Epithelial cell of esophagus (primary cell): ENCODE measurements at regions not wholly inside any gene's neighbourhood (a gene's known extent, or its start where the extent isn't known, plus 50 kb on each side); places are given as distances from the start of the nearest gene placed in this dataset.

Experiments used
- DNase-seq: peaks from one replicate; pipeline ENCODE4 v3.0.0; 2010; ENCODE audit warnings: low read depth
- H3K4me3 ChIP-seq: 2 replicates; pipeline ENCODE4 v1.5.1; 2011; ENCODE audit warnings: mild to moderate bottlenecking, low read length, control low read depth
- TF ChIP-seq, protein P1 (sequence below): IDR thresholded peaks from 2 replicates; pipeline ENCODE4 v1.5.1; 2011; ENCODE audit warnings: low read depth, mild to moderate bottlenecking, low read length, control low read depth, inconsistent platforms; ENCODE audit not compliant: insufficient read depth; ENCODE audit errors: missing control alignments

DNA sequence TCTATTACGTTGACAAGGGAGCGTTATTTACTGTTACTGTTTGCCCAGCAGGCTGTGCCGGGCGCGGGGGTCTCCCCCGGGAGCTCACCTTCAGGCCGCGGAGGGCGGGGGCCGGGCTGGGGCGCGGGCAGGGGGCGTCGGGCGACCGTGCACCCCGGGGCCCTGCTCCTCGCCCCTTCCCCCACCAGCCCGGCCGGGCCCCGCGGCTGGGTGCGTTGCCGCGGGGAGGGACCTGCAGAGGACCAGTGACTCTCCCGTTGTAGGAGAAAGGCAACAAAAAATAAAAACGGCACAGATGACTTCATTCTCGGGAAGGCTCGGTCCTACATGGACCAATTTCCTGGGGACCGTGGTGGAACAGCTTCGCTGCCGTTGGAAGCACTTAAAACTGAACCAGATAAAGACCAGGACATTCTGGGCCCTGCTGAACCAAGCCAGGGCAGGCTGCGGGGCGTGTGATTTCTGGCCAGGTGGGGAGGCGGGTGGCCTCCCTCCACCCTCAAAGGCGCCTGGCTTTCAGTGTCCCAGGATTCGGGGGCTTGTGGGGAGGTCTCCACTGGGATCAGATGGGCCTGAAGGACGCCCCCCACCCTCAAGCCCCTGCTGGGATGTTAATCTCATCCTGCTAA lies 57.4 kb downstream of the IGLL1 start:
- H3K4me3 ChIP-seq: no peak overlapping the region
- DNase-seq: no peak

DNA sequence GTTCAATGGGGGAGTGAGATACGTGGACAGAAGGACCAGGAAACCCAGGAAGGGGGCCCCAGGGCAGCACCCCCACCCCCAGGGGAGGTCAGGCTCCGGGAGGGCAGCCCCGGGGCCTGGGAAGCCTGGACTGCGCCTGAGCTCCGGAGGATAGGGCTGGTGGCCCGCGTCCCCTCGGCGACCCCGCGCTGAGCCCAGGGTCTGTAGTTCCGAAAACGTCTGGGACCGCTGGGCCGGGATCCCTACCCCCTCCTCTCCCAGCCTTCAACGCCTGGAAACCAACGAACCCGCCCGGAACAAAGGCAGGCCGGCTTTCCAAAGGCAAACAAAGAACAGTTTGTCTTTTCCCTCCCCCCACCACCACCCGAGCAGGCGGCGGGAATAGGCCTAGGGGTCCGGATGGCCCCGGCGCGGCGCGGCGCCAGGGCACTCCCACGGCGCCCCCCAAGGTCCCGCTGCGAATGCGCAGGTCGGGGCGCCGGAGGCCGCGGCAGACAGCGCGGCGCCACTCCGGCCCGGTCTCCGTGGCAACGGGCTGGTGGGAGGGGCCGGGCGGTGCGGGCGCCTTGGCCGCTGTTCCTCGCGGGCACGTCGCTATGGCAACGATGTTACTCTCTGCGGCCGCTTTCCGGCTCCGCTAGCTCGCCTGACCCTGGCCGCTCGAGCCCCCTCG lies 58.5 kb downstream of the IGLL1 start:
- H3K4me3 ChIP-seq: peak overlapping the region; percentile 27
- peak; percentile 67 for DNase-seq
- TF ChIP-seq, protein P1, sequence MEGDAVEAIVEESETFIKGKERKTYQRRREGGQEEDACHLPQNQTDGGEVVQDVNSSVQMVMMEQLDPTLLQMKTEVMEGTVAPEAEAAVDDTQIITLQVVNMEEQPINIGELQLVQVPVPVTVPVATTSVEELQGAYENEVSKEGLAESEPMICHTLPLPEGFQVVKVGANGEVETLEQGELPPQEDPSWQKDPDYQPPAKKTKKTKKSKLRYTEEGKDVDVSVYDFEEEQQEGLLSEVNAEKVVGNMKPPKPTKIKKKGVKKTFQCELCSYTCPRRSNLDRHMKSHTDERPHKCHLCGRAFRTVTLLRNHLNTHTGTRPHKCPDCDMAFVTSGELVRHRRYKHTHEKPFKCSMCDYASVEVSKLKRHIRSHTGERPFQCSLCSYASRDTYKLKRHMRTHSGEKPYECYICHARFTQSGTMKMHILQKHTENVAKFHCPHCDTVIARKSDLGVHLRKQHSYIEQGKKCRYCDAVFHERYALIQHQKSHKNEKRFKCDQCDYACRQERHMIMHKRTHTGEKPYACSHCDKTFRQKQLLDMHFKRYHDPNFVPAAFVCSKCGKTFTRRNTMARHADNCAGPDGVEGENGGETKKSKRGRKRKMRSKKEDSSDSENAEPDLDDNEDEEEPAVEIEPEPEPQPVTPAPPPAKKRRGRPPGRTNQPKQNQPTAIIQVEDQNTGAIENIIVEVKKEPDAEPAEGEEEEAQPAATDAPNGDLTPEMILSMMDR: no peak

More for the DNA sequence above, 57.4 kb downstream of the IGLL1 start:
- TF ChIP-seq, protein P1: no peak

DNA sequence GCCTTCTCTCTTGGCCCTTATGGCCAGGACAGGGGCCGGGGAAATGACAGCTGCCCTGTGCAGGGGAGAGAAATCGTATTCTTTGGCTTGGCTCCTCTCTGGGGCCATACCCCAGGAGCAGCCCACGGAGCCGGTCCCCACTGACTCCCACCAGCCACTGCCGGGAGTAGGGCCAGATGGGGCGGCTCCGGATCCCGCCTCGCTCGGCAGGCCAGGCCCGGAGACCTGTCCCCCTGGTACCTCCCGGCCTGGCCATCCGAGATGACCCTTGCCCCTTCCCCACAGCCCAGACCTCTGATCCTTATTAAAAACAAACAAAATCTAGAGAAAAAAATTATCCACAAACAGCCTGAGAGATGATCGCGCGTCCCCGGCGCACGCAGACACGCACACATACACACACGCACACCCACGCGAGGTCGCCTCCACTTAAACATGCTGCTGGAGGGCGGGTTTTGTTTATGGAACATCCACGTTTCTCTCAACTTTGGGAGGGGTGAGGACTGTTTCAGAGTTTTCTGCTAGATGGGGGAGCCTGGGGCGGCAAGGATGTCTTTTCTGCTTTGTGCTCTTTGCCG lies 59.1 kb downstream of the IGLL1 start:
- TF ChIP-seq, protein P1: no peak
- DNase-seq: peak; percentile 19
- H3K4me3 ChIP-seq: no peak overlapping the region

DNA sequence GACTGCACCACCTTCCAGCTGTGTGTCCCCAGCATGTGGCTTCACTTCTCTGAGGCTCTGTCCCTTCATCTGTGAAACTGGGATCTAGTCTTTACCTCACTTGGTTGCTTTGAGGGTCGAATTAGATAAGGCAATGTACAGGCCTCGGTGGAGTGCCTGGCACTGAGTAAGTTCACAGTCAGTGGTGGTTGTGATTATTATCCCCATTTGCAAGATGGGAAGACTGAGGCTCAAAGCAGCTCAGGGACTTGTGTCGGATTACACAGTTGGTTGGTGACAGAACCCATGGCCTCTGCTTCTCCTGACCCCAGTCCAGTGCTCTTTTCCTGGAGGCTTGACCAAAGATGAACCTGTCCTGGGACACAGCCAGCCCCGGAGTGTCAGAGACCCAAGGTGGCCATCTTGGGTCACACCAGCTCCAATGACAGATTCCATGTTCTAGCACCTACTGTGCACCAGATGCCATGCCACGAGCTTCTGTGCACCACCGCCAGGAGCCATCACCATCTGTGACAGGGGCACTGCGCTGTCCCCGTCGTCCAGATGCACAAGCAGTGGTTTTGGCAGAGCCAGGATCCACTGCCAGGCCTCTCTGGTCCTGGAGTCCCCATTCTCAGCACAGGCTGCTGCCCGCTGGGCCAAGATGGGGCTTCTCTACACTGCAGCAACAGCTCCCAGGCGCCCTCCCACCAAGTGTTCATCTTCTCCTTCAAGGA lies 60.5 kb downstream of the IGLL1 start:
- H3K4me3 ChIP-seq: no peak overlapping the region
- no peak for DNase-seq
- TF ChIP-seq, protein P1: no peak

DNA sequence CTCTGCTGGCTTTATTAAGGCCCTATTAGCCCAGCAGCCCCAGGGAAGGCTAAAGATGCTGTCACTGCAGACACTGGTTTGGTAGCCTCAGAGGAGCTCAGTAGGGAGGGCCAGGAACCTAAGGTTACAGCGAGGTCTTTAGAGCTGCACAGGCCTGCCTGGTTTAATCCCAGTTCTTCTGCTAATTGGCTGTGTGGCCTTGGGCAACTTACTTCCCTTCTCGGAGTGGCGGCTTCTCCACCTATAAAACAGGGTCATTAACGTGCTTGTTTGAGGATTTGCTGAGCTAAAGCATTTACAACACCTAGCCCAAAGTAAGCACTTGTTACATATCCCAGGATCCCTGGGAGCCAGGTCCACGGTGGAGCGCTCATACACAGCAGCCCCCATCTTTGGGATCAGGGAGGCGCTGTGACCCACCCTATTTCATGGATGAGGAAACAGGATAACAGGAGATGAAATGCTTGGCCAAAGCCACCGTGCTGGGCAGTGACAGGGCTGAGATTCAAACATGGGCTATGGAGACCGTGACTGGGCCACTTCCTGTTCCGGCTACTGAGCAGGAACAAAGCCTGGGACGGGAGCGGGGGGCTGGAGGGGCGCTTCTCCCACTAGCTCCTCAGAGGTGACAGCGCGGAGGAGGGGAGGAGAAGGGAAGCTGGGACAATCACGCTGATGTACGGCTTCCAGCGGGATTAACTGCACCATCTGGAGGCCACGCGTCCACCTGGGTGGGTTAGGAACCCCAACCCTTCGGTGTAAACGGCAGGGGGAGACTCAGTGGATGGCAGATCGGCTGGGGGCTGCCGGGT lies 61.5 kb downstream of the IGLL1 start:
- no peak for DNase-seq
- TF ChIP-seq, protein P1: no peak
- no peak overlapping the region for H3K4me3 ChIP-seq

DNA sequence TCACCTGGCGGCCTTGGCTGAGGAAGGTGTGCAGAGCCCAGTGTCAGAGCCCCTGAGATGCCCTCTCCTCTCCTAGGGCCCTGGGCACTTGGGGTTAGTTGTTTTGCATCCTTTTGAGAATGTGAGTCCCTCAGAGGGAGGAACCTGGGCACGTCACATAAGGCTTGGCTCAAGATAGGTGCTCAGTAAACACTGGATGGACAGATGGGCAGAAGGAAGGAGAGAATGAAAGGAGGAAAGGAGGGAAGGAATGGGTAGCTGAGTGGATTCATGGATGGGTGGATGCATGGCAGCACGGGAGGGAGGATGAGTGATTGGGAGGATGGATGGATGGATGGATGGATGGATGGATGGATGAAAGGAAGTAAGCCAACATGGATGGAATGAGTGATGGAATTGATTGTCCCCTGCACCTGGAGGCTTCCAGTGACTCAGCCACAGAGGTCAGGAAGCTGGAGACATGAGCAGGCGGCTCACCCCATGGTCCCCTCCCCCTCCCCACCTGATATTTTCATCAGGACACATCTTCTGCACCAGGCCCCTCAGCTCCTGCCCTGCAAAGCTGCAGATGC lies 62.2 kb downstream of the IGLL1 start:
- no peak for DNase-seq
- no peak overlapping the region for H3K4me3 ChIP-seq
- TF ChIP-seq, protein P1: no peak
